HEK293T (cell line): ENCODE measurements at regions not wholly inside any gene's neighbourhood (a gene's known extent, or its start where the extent isn't known, plus 50 kb on each side); places are given as distances from the start of the nearest gene placed in this dataset.

Experiments used
- ARNT ChIP-seq: fragments of 450-650 bp; IDR thresholded peaks from 2 replicates; pipeline ENCODE4 v1.6.1; 2017; ENCODE audit warnings: mild to moderate bottlenecking
- BHLHE40 ChIP-seq: fragments of 450-650 bp; IDR thresholded peaks from 2 replicates; pipeline ENCODE4 v1.6.1; 2016; ENCODE audit warnings: mild to moderate bottlenecking, moderate library complexity, borderline replicate concordance
- ELF4 ChIP-seq: fragments of 450-650 bp; IDR thresholded peaks from 2 replicates; pipeline ENCODE4 v1.6.1; 2017; ENCODE audit warnings: antibody characterized with exemption
- FOXA1 ChIP-seq: fragments of 450-650 bp; IDR thresholded peaks from 2 replicates; pipeline ENCODE4 v1.6.1; 2016; ENCODE audit warnings: mild to moderate bottlenecking
- FOXK2 ChIP-seq: fragments of 450-650 bp; IDR thresholded peaks from 2 replicates; pipeline ENCODE4 v1.6.1; 2016; ENCODE audit warnings: mild to moderate bottlenecking
- FOXM1 ChIP-seq: fragments of 450-650 bp; IDR thresholded peaks from 2 replicates; pipeline ENCODE4 v1.6.1; 2017; ENCODE audit warnings: mild to moderate bottlenecking, borderline replicate concordance
- HDGF ChIP-seq: fragments of 450-650 bp; IDR thresholded peaks from 2 replicates; pipeline ENCODE4 v1.6.1; 2017; ENCODE audit warnings: antibody characterized with exemption, borderline replicate concordance
- L3MBTL2 ChIP-seq: fragments of 450-650 bp; conservative IDR thresholded peaks from 2 replicates; pipeline ENCODE4 v1.6.1; 2016; ENCODE audit warnings: mild to moderate bottlenecking
- LEF1 ChIP-seq: fragments of 450-650 bp; IDR thresholded peaks from 2 replicates; pipeline ENCODE4 v1.6.1; 2017; ENCODE audit warnings: mild to moderate bottlenecking, borderline replicate concordance
- NFRKB ChIP-seq: fragments of 450-650 bp; IDR thresholded peaks from 2 replicates; pipeline ENCODE4 v1.6.1; 2016; ENCODE audit warnings: mild to moderate bottlenecking, moderate library complexity
- PKNOX1 ChIP-seq: fragments of 450-650 bp; IDR thresholded peaks from 2 replicates; pipeline ENCODE4 v1.6.1; 2016
- SP1 ChIP-seq: fragments of 450-650 bp; IDR thresholded peaks from 2 replicates; pipeline ENCODE4 v1.6.1; 2017
- SUZ12 ChIP-seq: fragments of 450-650 bp; IDR thresholded peaks from 2 replicates; pipeline ENCODE4 v1.6.1; 2016; ENCODE audit warnings: mild to moderate bottlenecking
- TARDBP ChIP-seq: fragments of 450-650 bp; IDR thresholded peaks from 2 replicates; pipeline ENCODE4 v1.6.1; 2016

GRCh38 chr1:55352080-55352810 is 137.1 kb upstream of the USP24 start:
- TF ChIP-seq TARDBP (no peak), FOXM1 (no peak), FOXK2 (no peak), L3MBTL2 (no peak), NFRKB (no peak), SP1 (no peak), ELF4 (no peak), BHLHE40 (no peak), FOXA1 (no peak), PKNOX1 (no peak), SUZ12 (no peak), ARNT (no peak), LEF1 (no peak), HDGF (no peak)
